NCI-H345 (cell line): ENCODE measurements at regions not wholly inside any gene's neighbourhood (a gene's known extent, or its start where the extent isn't known, plus 50 kb on each side); places are given as distances from the start of the nearest gene placed in this dataset.
"Not testable (repeated sequence)": the region's sequence is repeated elsewhere in the genome, so short reads cannot be mapped to it uniquely, and the experiment has no call there.

ENCODE experiments used
- DNase-seq: peaks from one replicate; lab custom pipeline; 2025; lab: John Stamatoyannopoulos, UW

DNA sequence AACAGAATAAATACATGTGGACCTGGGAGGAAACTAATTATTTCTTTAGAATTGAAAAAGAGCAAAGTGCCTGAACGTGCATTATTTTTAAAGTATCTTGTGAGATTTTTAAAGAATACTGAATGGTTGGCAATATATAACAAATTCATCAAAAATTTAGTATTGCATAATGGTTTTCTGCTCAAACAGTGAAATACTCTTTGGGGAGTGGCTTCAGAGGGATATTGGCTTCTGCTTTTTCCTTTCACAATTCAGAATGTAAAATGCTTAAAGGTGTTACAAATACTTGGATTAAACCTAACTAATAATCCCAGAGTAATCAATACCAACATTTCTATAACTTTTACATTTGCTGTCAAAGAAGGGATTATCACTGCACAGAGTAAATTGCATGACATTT lies 379.3 kb upstream of the CHD1 start:
- no peak for DNase-seq

DNA sequence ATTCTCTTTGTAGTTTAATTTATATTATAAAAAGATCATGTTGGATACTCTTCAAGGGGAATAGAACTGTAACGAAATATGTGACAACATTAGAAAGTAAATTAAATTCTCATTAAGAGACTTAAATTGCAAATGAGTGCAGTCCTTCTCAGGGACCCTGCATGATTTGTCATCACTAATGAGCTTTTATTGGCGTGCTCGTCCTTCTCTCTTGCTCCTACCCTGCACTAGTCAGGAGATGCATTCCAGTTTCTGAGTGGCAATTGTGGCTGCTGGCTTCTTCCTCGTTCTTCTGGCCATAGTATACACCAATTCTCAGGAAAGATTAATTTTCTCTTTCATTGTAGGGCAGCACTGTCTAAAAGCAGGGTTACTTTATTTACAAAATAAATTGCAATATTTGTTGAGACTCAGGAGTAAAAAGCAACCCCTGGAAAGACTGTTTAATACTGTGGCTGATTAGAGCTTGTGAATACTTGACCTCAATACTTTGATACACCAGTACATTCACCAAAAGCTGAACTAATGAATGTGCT lies 376.3 kb upstream of the CHD1 start:
- no peak for DNase-seq

DNA sequence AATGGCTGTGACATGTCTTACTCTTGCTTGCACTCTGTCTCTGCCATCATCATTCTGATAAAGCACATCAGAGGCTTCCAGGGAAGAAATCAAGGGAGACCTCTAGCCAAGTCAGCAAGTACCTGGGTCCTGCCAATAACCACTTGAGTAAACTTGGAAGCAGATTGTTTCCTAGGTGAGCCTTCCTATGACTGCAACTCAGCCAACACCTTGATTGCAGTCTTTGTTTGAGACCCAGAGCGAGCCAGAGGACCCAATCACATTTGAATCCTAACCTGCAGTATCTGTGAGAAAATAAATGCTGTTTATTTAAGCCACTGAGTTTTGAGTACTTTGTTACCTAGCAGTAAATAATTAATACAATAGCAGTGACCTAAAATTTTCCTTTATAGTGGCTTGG lies 356.8 kb upstream of the CHD1 start:
- DNase-seq = no peak

DNA sequence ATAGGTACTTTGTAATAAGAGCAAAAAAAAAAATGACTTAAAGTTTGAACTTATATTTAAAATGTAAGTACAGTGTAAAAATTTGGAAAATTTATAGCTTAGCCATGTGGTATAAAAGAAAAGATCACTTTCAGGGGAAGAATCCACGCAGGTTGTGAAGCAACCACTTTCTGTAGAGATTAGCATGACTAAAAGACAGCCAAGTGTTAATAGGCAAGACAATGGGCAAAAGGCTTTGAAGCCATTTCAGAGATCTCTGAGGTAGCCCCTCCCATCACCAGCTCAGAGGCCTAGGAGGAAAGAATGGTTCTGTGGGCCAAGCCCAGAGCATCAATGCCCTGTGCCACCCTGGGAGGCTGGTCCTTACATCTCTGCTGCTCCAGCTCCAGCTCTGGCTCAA lies 346.3 kb upstream of the CHD1 start:
- DNase-seq = no peak

DNA sequence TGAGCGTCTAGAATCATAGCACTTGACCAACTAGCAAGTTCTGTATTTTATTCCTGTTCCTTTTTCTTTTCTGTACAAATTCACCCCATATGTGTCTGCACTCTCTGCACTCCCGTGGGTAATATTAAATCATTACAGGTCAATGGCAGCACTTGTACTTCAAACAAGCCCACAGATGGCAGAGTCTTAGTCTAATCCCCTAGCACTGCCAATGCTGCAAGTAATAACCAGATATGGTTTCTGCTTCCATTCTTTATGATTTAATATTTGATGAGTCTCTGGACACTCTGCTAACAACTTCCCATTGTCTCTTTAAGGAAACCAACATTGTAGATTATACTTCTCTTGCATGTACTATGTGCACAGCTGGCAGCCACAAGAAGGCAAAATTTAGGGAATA lies 343.8 kb upstream of the CHD1 start:
- DNase-seq = no peak

DNA sequence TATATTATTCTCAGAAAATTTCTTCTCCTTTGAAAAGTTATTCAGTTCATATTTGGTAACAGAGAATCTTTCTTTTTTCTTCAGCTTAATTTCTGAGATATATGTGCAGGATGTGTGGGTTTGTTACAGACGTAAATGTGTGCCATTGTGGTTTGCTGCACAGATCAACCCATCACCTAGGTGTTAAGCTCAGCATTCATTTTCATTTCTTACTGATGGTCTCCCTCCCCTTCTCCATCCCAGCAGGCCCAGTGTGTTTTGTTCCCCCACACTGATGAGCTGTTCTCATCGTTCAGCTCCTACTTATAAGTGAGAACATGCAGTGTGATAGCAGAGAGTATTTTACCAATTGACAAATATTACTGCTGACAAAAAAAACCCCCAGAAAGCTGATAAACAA lies 330.0 kb upstream of the CHD1 start:
- DNase-seq = no peak

DNA sequence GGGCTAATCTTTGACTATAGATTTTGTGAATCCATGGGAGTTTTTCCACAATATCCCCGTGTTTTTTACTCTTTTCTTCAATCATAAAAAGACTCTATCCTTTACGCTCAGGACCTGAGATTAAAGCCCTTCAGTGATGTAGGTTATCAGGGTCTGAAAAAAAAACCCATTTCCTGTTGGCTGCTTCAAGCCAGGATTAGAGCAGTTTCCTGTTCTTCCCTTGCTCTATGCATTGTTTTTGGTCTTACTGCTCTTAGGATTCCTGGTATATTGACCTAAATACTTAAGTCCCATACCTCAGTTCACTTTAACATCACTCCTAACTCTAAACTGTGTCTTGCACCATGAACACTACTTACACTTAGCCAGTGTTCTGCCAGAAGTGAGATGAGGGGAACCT lies 319.3 kb upstream of the CHD1 start:
- no peak for DNase-seq

DNA sequence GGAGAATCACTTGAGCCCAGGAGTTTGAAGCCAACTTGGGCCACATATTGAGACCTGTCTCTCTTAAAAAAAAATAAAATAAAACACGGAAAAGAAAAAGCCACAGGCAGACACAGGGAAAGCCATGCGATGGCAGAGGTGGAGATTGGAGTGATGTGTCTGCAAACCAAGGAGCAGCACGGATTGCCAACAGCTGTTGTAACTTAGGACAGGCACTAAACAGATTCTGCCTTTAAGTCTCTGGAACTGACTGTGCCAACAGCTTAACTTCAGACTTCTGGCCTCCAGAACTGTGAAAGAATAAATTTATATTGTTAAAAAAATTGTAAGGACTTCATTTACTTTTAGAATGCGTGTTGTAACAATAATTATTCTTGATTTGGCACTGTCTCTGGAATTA lies 318.5 kb upstream of the CHD1 start:
- DNase-seq = no peak

DNA sequence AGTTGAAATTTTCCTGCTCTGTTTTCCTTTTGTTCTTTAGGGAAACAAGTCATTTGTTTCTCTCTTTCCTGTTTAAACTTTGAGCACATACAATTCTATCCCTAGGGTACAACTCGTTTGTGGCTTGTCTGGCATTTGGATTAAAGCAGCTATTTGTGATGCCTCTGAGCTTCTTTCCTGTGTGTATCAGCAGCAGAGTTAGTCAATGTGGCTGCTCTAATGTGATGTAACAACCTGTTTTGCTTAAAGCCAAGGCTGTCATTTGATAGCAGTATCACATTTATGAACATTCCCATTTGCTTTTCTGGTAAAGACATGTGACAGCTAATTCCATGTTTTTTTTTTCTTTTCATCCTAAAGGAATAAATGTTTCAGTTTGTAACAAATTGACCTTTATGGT lies 314.3 kb upstream of the CHD1 start:
- DNase-seq = no peak

DNA sequence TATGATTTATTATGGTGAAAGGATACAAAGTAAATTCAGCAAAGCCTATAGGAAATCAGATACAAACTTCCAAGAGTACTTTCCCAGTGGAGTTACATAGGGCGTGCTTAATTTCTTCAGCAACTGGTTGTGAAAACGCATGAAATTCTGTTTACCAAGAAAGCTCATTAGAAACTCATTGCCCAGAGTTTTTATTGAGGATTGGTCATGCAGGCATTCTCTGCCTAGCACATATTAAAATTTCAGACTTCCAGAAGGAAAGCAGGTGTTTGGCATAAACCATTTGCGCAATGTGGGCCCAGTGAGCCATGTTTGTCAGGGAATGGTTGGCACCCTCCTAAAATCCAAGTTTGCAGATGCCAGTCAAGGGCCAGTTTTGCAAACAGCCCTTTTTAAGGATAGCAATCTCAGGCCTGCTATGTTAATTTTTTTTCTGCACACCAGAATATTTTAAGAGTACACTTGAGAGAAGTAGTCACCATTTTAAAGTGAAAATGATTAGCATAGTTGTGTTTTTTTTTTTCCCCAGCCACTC lies 311.1 kb upstream of the CHD1 start:
- DNase-seq = no peak

DNA sequence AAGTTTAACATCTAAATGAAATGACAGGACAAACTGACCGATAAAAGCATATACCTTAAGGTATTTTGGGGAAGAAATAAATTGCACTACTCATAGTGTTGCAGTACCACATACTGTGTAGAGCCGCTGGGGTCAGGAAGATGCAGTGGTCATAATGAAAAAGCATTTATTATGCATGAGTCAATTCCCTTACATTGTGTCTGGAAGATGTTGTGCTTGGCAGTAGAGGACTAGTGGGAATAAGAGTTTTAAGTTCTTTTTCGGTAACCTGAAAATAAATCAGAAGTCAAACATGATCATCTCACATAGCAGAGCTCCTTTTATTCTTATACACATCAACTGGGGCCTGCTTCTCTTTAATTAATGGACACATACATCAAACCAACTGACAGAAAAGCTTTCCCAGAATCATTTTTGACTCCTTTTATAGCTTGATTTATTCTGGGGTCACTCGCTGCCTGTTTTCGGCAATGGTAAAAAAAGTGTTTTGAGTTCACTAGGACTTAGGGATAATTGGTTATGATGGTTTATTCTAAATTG lies 262.5 kb upstream of the CHD1 start:
- DNase-seq = no peak

DNA sequence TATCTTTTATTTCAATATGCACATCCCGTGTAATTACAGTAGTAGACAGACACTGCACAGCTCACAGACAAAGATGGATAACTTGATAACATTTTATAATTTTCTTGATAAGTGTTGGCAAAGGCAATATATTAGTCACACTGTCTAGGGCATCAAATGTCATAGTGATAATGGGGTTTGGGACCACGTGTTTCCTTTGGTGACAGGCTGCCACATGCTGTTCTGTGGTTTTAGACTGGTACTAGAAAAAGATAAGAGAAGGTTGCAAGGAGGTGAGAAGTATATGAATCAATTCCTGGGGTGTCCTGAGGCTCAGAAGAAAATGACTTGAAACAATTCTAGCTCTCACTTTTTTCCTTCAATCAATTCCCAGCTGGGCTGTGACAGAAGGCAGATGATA lies 258.8 kb upstream of the CHD1 start:
- no peak for DNase-seq

DNA sequence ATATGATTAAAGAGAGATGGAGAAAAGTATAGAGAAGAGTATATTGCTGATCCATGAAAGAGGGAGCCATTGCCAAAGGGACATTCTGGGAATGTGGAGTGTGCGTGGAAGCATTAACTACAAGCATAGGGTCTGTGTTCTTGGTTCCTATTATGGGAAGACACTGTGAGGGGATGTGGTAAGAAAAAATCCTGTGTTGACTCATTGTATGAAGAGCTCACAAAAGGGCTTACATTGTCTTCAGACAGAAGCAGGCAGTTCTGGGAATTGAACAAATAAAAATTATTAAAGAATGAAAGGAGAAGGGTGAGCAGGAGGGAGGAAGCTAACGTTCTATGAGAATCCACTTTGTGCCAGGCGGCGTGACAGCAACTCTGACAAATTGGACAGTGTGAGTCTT lies 250.4 kb upstream of the CHD1 start:
- DNase-seq = no peak

DNA sequence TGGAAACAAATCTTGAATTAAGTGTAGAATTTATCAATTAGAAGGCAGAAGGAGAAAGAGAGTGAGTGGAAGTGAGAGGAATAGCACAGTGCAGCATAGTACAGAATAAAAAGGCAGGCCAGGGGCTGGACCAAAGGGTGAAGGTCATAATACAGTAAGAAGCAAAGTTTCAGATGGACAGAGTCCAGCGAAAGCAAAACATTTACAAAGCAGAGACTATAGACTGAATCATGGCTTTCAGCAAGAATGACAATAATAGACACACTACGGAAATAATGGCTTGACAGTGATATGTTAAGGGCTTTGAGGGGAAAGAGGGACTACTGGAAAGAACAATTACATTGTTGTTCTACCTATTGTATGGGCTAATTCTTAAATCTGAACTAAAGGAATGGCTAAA lies 249.0 kb upstream of the CHD1 start:
- DNase-seq = no peak

DNA sequence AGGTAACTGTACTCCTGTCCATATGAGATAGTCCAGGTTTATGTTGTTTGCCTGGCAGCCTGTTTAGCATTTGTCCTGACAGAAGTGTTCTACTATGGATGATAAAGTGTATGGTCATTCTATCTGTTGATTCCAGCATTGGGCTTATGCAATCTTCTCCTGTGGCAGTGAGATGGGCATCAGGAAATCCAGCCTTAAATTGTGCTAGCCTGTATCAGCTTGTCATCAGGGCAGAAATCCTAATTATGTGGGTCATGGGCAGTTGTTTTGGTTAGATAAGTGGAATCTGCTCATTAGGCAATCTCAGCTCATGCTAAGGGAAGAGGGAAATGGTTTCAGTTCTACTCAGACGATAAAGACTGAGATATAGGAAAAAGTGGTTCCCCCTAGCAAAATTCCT lies 247.4 kb upstream of the CHD1 start:
- DNase-seq = no peak

DNA sequence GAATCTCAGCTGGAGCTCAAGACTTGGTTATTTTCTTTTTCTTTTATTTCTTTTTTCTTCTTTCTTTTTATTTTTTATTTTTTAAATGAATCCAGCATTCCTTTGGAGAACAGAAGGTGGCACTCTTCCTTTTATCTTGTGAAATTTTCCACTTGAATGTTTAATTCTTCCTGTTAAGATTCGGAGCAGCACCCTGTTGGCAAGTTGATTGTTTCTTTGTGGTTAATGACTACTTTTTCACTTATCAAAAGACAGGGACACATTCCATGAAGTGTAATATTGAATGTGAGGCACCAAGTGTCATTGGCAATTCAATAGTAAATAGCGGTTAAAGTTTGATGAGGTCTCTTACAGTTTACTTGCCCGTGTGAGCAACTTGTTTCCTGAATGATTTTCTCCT lies 240.5 kb upstream of the CHD1 start:
- DNase-seq = no peak

DNA sequence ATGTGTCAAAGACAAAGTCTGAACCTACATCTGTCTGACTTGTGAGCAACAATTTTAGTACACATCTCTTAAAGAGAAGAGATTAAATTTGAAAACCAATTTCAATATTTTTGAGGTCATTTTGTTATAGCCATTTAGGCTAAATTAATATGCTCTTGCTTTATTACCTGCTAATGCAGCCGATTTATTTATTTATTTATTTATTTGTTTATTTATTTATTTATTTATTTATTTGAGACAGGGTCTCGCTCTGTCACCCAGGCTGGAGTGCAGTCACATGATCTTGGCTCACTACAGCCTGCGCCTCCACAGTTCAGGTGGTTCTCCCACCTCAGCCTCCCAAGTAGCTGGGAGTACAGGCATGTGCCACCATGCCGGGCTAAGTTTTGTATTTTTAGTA lies 232.7 kb upstream of the CHD1 start:
- DNase-seq = not testable (repeated sequence)

DNA sequence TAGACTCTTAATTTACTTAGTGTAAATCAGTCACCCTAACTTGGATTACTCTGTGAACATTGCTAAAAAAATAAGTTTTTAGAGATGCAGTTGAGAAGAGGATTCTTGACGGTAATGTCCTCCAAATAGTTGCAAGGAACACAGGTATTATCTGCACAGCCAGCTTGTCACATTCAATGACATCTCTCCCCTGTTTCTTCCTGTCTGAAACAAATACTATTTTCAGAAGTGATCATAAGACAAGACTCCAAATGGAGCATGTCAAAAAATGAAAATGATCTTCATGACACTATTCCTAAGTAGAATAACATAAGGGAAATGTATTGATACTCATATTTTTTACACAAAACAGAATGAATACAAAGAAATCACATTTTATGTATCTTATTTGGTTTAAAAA lies 227.9 kb upstream of the CHD1 start:
- DNase-seq = no peak

DNA sequence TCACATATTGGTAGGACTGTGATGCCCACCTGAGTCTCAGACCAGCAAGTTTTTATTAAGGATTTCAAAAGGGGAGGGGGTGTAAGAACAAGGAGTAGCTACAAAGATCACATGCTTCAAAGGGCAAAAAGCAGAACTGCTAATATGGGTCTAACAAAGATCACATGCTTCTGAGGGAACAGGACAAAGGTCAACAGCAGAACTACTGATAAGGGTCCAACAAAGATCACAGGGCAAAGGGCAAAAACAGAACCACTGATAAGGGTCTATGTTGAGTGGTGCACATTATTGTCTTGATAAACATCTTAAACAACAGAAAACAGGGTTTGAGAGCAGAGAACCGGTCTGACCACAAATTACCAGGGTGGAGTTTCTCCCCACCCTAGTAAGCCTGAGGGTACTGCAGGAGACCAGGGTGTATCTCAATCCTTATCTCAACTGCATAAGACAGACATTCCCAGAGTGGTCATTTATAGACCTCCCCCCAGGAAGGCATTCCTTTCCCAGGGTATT lies 214.5 kb upstream of the CHD1 start:
- not testable (repeated sequence) for DNase-seq

DNA sequence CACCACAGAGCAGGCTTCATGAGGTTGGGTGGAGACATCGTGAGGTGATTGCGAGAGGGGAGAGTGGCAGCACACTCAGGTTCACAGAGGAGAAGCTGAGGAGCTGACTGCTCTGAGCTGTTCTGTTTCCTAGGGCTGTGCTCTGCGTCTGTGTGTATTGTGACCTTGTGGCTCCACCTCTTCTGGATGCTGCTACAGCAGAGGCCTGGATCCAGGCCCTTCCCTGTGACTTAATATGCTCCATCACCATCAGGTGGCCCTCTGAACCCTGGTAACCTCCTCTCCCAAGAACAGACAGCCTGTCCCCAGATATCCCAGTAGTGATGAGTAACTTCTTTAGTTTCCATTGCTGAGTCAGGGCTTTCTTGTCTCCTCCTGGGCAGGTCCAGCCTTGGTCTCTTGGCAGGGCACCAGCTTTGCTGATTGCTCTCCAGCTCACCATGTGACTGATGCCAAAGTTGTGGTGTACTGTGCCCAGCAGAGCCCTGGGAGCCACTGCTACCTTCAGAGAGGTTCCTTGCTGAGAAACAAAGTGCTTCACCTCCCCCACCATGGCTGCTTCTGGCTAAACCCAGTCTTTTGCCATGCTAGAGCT lies 212.8 kb upstream of the CHD1 start:
- no peak for DNase-seq

DNA sequence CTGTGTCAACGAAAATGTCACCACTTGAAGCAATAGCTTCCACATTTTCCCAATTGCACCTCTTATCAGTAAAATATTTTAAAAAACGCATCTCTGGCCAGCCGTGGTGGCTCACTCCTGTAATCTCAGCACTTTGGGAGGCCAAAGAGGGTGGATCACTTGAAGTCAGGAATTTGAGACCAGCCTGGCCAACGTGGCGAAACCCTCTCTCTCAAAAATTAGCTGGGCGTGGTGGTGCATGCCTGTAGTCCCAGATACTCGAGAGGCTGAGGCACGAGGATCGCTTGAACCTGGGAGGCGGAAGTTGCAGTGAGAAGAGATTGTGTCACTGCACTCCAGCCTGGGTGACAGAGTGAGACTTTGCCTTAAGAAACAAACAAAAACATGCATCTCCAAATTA lies 210.1 kb upstream of the CHD1 start:
- DNase-seq = no peak

DNA sequence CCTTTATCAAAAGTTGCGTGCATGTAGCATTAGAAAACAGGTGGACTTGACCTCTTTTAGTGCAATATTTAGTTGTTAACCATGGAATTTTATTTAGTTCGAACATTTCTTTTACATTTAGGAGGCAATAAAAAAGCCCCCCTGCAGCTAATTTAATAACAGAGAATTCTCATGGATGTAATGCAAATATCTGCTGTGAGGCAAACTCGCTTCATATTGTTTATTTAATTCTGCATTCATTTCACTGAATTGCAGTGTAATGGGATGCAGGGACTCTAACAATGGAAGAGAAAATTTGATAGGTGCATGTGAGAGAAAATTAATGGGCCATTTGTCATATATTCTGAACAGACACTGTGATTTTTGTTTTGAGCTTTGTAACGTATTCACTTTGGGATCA lies 205.1 kb upstream of the CHD1 start:
- DNase-seq = no peak

DNA sequence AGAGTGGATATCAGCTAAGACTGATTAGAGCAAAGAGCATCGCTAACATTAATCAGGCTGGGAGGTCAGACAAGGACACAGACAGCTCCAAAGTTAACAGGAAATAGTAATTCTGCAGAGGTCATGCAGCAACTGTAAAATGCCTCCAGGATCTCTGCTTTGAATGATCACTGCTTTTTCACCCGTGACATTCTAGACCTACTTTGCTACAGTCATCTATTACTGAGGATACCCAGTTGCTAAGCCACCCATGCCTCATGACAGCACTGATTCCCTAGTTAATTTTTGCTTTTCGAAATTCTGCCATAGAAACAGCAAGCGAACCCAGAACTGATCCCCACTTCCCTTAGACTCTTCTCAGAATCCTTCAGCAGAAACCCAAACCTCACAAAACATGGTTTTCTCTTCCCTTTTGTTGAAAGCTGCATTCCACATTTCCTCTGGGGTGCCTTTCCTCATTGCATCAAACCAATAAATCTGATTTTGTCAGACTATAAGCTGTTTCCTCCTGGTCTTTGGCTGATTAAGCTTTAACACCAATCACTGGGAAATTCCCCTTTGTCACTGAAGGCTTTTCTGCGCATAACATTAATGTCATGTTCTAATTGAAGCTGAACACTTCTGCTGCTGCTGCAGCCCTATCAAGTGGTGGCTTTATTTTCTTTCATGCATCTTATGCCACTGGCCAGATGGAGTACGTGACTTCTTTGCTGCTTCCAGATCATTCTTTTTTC lies 201.1 kb upstream of the CHD1 start:
- DNase-seq = no peak
